ENCODE measurements at regions not wholly inside any gene's neighbourhood (a gene's known extent, or its start where the extent isn't known, plus 50 kb on each side); places are given as distances from the start of the nearest gene placed in this dataset.

DNA sequence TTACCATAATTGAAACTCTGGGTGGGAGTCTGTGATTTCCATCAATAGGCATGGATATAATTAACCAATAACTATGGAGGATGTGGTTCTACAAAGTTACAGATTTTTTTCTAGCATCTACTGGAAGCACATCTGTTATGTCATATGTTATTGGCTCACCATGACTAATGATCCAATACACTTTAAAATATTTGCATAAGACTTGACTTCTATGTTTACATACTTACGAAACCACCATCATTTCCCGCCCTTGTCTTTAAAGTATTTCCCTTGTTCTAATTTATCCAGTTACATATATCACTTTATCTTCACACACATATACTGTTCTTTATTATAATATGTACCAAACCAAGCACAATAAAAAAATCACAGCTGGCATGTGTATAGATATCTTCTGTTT lies 380.3 kb upstream of the CBLB start:
- Histone ChIP-seq H3K36me3 (no peaks in the 10 kb centered on the region), H3K4me3 (no peak overlapping the region), H3K27ac (replicated peaks) (no peak overlapping the region), H3K27me3 (ENCODE audit: low read depth) (no peaks in the 10 kb centered on the region), H3K9me3 (replicated peaks) (peaks cover 16% of the 10 kb centered on the region), H3K4me1 (no peaks in the 10 kb centered on the region)
- intact Hi-C loops (cut with micrococcal nuclease): no loop called here
- TF ChIP-seq CTCF (IDR thresholded peaks at IDR 0.05; ENCODE audit: borderline replicate concordance): no peak
- DNase-seq: no peak

- no peaks in the 10 kb centered on the region for H3K27me3 ChIP-seq (ENCODE audit: low read depth)
- no peak overlapping the region for H3K4me3 ChIP-seq
- H3K9me3 ChIP-seq (replicated peaks): peaks cover 16% of the 10 kb centered on the region
- TF ChIP-seq CTCF (IDR thresholded peaks at IDR 0.05; ENCODE audit: borderline replicate concordance): no peak
- H3K36me3 ChIP-seq: no peaks in the 10 kb centered on the region
- no peak overlapping the region for H3K27ac ChIP-seq (replicated peaks)
- DNase-seq: no peak
- intact Hi-C loops (cut with micrococcal nuclease): no loop called here
- no peaks in the 10 kb centered on the region for H3K4me1 ChIP-seq
Measured at GRCh38 chr3:106249981-106250380, 381.2 kb upstream of the CBLB start.

DNA sequence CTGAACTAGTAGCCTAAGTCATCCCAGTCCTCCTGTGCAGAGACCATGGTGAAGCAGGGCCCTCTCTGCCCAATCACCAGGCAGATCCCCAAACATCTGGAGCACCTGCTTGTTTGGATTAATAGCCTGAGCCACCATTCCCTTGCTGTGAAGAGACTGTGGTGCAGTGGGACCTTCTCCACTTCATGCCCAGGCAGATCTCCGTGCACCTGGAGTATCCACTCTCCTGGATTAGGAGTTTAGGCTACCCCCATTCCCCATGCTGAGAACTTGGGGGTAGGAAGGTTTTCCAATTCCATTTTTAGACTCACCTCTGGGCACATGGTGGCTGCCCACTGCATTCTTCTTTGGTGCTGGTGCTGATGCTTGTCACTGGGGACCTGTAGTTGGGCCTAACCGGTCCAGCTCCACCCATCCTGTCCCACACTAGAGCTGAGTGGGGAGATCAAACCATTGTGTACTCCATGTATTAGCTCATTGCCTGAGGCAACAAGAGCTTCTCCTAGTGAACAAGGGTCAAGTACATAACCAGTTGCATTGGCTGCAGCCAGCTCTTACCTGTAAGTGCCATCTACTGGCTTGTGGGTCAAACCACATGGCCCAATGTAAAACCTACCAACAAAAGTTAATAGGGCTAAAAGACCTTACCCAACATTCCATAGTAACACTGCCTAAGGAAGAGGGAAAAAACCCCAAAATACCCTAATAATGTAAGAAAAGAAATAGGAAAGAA lies 382.5 kb upstream of the CBLB start:
- Histone ChIP-seq H3K4me1 (no peaks in the 10 kb centered on the region), H3K4me3 (no peak overlapping the region), H3K9me3 (replicated peaks) (peaks cover 16% of the 10 kb centered on the region), H3K27ac (replicated peaks) (no peak overlapping the region), H3K36me3 (no peaks in the 10 kb centered on the region), H3K27me3 (ENCODE audit: low read depth) (no peaks in the 10 kb centered on the region)
- no peak for TF ChIP-seq CTCF (IDR thresholded peaks at IDR 0.05; ENCODE audit: borderline replicate concordance)
- DNase-seq: no peak
- intact Hi-C loops (cut with micrococcal nuclease): no loop called here

GRCh38 chr3:106255870-106256248 lies 387.0 kb upstream of the CBLB start:
- Histone ChIP-seq H3K27me3 (ENCODE audit: low read depth) (no peaks in the 10 kb centered on the region), H3K9me3 (replicated peaks) (peaks cover 18% of the 10 kb centered on the region), H3K4me1 (no peaks in the 10 kb centered on the region), H3K27ac (replicated peaks) (no peak overlapping the region), H3K36me3 (no peaks in the 10 kb centered on the region), H3K4me3 (no peak overlapping the region)
- intact Hi-C loops (cut with micrococcal nuclease): no loop called here
- no peak for DNase-seq
- no peak for TF ChIP-seq CTCF (IDR thresholded peaks at IDR 0.05; ENCODE audit: borderline replicate concordance)

DNA sequence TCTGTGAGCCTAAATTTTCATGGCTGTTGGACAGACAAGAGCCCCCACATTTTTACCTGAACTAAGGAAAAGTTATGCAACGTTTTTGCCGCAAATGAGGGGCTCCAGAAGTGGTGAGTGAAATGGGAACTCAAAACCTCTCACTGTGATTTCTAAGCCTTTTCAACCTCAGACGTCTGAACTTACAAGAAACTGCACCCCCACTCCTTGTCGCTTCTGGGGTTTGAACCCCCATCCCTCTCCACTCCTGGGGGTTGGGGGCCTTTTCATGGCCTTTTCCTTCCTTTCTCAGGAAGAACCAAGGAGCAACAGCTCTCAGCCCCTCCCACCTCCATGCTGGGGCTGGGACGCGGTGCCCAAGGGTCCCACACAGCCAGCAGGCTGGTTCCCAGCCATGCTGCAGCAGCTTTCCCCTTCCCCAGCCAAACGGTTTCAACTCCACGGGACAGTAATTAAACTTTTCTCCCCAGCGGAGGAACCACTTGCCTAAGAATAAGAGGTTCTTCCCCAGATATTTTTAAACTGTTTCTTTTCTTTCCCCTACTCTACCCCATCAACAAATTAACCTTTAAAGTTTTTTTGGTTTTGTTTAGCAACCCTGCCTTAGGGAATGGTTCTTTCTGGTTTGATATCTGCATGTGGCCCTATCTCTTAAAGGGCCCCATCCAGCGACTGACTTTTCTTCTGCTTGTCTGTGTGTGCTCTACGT lies 387.6 kb upstream of the CBLB start:
- Histone ChIP-seq H3K27ac (replicated peaks) (no peak overlapping the region), H3K27me3 (ENCODE audit: low read depth) (no peaks in the 10 kb centered on the region), H3K36me3 (no peaks in the 10 kb centered on the region), H3K4me1 (no peaks in the 10 kb centered on the region), H3K9me3 (replicated peaks) (peaks cover 12% of the 10 kb centered on the region), H3K4me3 (no peak overlapping the region)
- TF ChIP-seq CTCF (IDR thresholded peaks at IDR 0.05; ENCODE audit: borderline replicate concordance): no peak
- DNase-seq: no peak
- intact Hi-C loops (cut with micrococcal nuclease): no loop called here
